8988T (cell line): ENCODE measurements at regions not wholly inside any gene's neighbourhood (a gene's known extent, or its start where the extent isn't known, plus 50 kb on each side); places are given as distances from the start of the nearest gene placed in this dataset.

Experiments
- DNase-seq: peaks from one replicate; pipeline ENCODE4 v3.0.0; 2011

GRCh38 chr5:3542769-3543168 is 52.9 kb upstream of the IRX1 start:
- no peak for DNase-seq

GRCh38 chr5:3542158-3542557 is 53.5 kb upstream of the IRX1 start:
- DNase-seq, result no peak

GRCh38 chr5:3538886-3539285 is 56.7 kb upstream of the IRX1 start:
- no peak for DNase-seq

- no peak for DNase-seq
Measured at GRCh38 chr5:3537942-3538341, 57.7 kb upstream of the IRX1 start.

- DNase-seq, result no peak
Measured at GRCh38 chr5:3535414-3536211, 60.0 kb upstream of the IRX1 start.

- no peak for DNase-seq
Measured at GRCh38 chr5:3534997-3535396, 60.6 kb upstream of the IRX1 start.

GRCh38 chr5:3531320-3531986 is 64.2 kb upstream of the IRX1 start:
- DNase-seq, result no peak

GRCh38 chr5:3530251-3530650 is 65.4 kb upstream of the IRX1 start:
- DNase-seq, result no peak

GRCh38 chr5:3526551-3527185 is 69.0 kb upstream of the IRX1 start:
- DNase-seq, result no peak

- DNase-seq, result no peak
Measured at GRCh38 chr5:3522491-3522890, 73.1 kb upstream of the IRX1 start.

GRCh38 chr5:3518576-3518975 is 77.1 kb upstream of the IRX1 start:
- no peak for DNase-seq

GRCh38 chr5:3518051-3518450 is 77.6 kb upstream of the IRX1 start:
- no peak for DNase-seq

GRCh38 chr5:3517348-3517747 is 78.3 kb upstream of the IRX1 start:
- no peak for DNase-seq

- DNase-seq, result no peak
Measured at GRCh38 chr5:3512361-3513095, 83.1 kb upstream of the IRX1 start.

- no peak for DNase-seq
Measured at GRCh38 chr5:3511934-3512333, 83.7 kb upstream of the IRX1 start.

- no peak for DNase-seq
Measured at GRCh38 chr5:3511519-3511918, 84.1 kb upstream of the IRX1 start.

- no peak for DNase-seq
Measured at GRCh38 chr5:3510642-3511417, 84.8 kb upstream of the IRX1 start.

- no peak for DNase-seq
Measured at GRCh38 chr5:3509290-3509689, 86.3 kb upstream of the IRX1 start.

GRCh38 chr5:3508395-3508794 is 87.2 kb upstream of the IRX1 start:
- DNase-seq, result no peak

GRCh38 chr5:3490957-3491507 is 104.6 kb upstream of the IRX1 start:
- no peak for DNase-seq

GRCh38 chr5:3489239-3489843 is 106.3 kb upstream of the IRX1 start:
- no peak for DNase-seq

- DNase-seq, result no peak
Measured at GRCh38 chr5:3484836-3485235, 110.8 kb upstream of the IRX1 start.
